SK-N-SH (cell line): ENCODE measurements at regions not wholly inside any gene's neighbourhood (a gene's known extent, or its start where the extent isn't known, plus 50 kb on each side); places are given as distances from the start of the nearest gene placed in this dataset.
"Not testable (repeated sequence)": the region's sequence is repeated elsewhere in the genome, so short reads cannot be mapped to it uniquely, and the experiment has no call there.

ENCODE experiments used
- CTCF ChIA-PET: fragments of 300-600, 350-600 bp; formaldehyde crosslinking; extraction: SDS; loops from one replicate; lab custom pipeline; 2021; lab: Yijun Ruan, JAX
- POLR2A ChIA-PET: fragments of 350-600 bp; sonication (Branson Sonifier 250); formaldehyde crosslinking; extraction: SDS; loops from one replicate; lab custom pipeline; 2020; ENCODE audit warnings: antibody characterized with exemption, inconsistent platforms; lab: Yijun Ruan, JAX
- DNase-seq: peaks from one replicate; pipeline ENCODE4 v3.0.0; 2012
- H2AFZ ChIP-seq: fragments of 200-600 bp; sonication (generic); 2 replicates; pipeline ENCODE4 v1.8.1; 2016; ENCODE audit warnings: antibody characterized with exemption, mild to moderate bottlenecking, low read depth
- H3F3A ChIP-seq: fragments of 200-600 bp; sonication (generic); replicated peaks from 2 replicates; pipeline ENCODE3; 2016; ENCODE audit warnings: antibody characterized with exemption, mild to moderate bottlenecking; ENCODE audit not compliant: insufficient read depth
- H3K27ac ChIP-seq, 2 experiments: fragments of 200-500 bp in 1 of 2; fragments of 200-600 bp in 1 of 2; sonication (Bioruptor generic) in 1 of 2; sonication (generic), shearing (Covaris generic) in 1 of 2; 2 replicates each; pipeline versions ENCODE4 v1.5.1 to v1.6.1; 2014 to 2016; ENCODE audit warnings: low read depth in 2 of 2, inconsistent platforms in 1 of 2, low read length in 1 of 2, mild to moderate bottlenecking in 1 of 2, mixed read lengths in 1 of 2
- H3K27me3 ChIP-seq: fragments of 200-600 bp; sonication (generic), shearing (Covaris generic); 2 replicates; pipeline ENCODE4 v1.6.1; 2016; ENCODE audit warnings: mixed run types; ENCODE audit not compliant: insufficient read depth
- H3K36me3 ChIP-seq, 2 experiments: fragments of 200-500 bp in 1 of 2; fragments of 200-600 bp in 1 of 2; sonication (Bioruptor generic) in 1 of 2; sonication (generic) in 1 of 2; replicated peaks in 1 of 2; 2 replicates each; pipeline versions ENCODE3 to v1.5.1; 2014 to 2016; ENCODE audit warnings: low read length in 1 of 2, mild to moderate bottlenecking in 1 of 2; ENCODE audit not compliant: insufficient read depth in 2 of 2, control insufficient read depth in 1 of 2
- H3K4me1 ChIP-seq, 2 experiments: fragments of 200-500 bp in 1 of 2; fragments of 200-600 bp in 1 of 2; sonication (Bioruptor generic) in 1 of 2; sonication (generic), shearing (Covaris generic) in 1 of 2; 2 replicates each; pipeline versions ENCODE4 v1.5.1 to v1.6.1; 2014 to 2016; ENCODE audit warnings: low read depth in 1 of 2, low read length in 1 of 2, mixed run types in 1 of 2; ENCODE audit not compliant: insufficient read depth in 2 of 2, control insufficient read depth in 1 of 2
- H3K4me2 ChIP-seq: fragments of 200-600 bp; sonication (generic), shearing (Covaris generic); 2 replicates; pipeline ENCODE4 v1.6.1; 2017; ENCODE audit warnings: mixed run types
- H3K4me3 ChIP-seq, 2 experiments: fragments of 200-500 bp in 1 of 2; fragments of 200-600 bp in 1 of 2; sonication (Bioruptor generic) in 1 of 2; sonication (generic), shearing (Covaris generic) in 1 of 2; 2 replicates each; pipeline versions ENCODE4 v1.5.1 to v1.8.1; 2014 to 2016; ENCODE audit warnings: low read depth in 2 of 2, inconsistent platforms in 1 of 2, low read length in 1 of 2, mild to moderate bottlenecking in 1 of 2, mixed read lengths in 1 of 2, moderate library complexity in 1 of 2
- H3K79me2 ChIP-seq: fragments of 200-600 bp; sonication (generic); 2 replicates; pipeline ENCODE4 v1.8.1; 2017; ENCODE audit warnings: mild to moderate bottlenecking; ENCODE audit not compliant: insufficient read depth
- H3K9ac ChIP-seq: fragments of 200-600 bp; sonication (generic); 2 replicates; pipeline ENCODE4 v1.6.1; 2017; ENCODE audit warnings: mixed run types
- H3K9me2 ChIP-seq: fragments of 200-600 bp; sonication (generic); 2 replicates; pipeline ENCODE4 v1.6.1; 2017; ENCODE audit warnings: mixed run types
- H3K9me3 ChIP-seq: fragments of 200-600 bp; sonication (generic); 2 replicates; pipeline ENCODE4 v1.6.1; 2017; ENCODE audit warnings: mixed run types, mild to moderate bottlenecking, moderate library complexity
- H4K20me1 ChIP-seq: fragments of 200-600 bp; sonication (generic); 2 replicates; pipeline ENCODE4 v1.6.1; 2017; ENCODE audit warnings: mild to moderate bottlenecking, mixed run types; ENCODE audit not compliant: insufficient read depth
- CHD2 ChIP-seq: fragments of 150-350 bp; IDR thresholded peaks from 2 replicates; pipeline ENCODE4 v1.6.1; 2018; ENCODE audit warnings: low read length; ENCODE audit not compliant: partially characterized antibody
- ELF1 ChIP-seq: IDR thresholded peaks from 2 replicates; pipeline ENCODE4 v1.4.0; 2012
- EZH2phosphoT487 ChIP-seq: fragments of 200-600 bp; sonication (generic); IDR thresholded peaks from 2 replicates; pipeline ENCODE4 v1.6.1; 2017; ENCODE audit warnings: low read depth, mixed run types, mild to moderate bottlenecking, antibody characterized with exemption, moderate library complexity, borderline replicate concordance
- FOXJ3 ChIP-seq: sonication (generic); formaldehyde crosslinking; IDR thresholded peaks from 2 replicates; pipeline ENCODE4 v1.5.1; 2020; ENCODE audit warnings: mild to moderate bottlenecking, missing genetic modification reagents
- GABPA ChIP-seq: IDR thresholded peaks from 2 replicates; pipeline ENCODE4 v1.4.0; 2012; ENCODE audit warnings: low read depth, mild to moderate bottlenecking
- GATA2 ChIP-seq: sonication (generic); formaldehyde crosslinking; IDR thresholded peaks from 2 replicates; pipeline ENCODE4 v1.5.0; 2020; ENCODE audit warnings: mild to moderate bottlenecking, missing genetic modification reagents
- JUND ChIP-seq: IDR thresholded peaks from 2 replicates; pipeline ENCODE4 v1.4.0; 2012
- MEF2A ChIP-seq: IDR thresholded peaks from 2 replicates; pipeline ENCODE4 v1.4.0; 2012; ENCODE audit warnings: low read depth, borderline replicate concordance
- MXI1 ChIP-seq: IDR thresholded peaks from 2 replicates; pipeline ENCODE4 v1.6.1; 2012; ENCODE audit warnings: mild to moderate bottlenecking, low read depth, low read length, improper control_type of control experiment
- NFIC ChIP-seq: IDR thresholded peaks from 2 replicates; pipeline ENCODE4 v1.4.0; 2012; ENCODE audit warnings: borderline replicate concordance
- NRF1 ChIP-seq: IDR thresholded peaks from 2 replicates; pipeline ENCODE4 v1.6.1; 2012; ENCODE audit warnings: low read depth, mild to moderate bottlenecking, low read length
- PBX3 ChIP-seq: IDR thresholded peaks from 2 replicates; pipeline ENCODE4; 2012
- RAD21 ChIP-seq: IDR thresholded peaks from 2 replicates; pipeline ENCODE4 v1.6.1; 2012; ENCODE audit warnings: mild to moderate bottlenecking, low read length
- RFX5 ChIP-seq: IDR thresholded peaks from 2 replicates; pipeline ENCODE4 v1.6.1; 2012; ENCODE audit warnings: mild to moderate bottlenecking, improper control_type of control experiment, low read length
- SIN3A ChIP-seq: IDR thresholded peaks from 2 replicates; pipeline ENCODE4 v1.6.1; 2012; ENCODE audit warnings: low read depth, mild to moderate bottlenecking, low read length, moderate library complexity, borderline replicate concordance
- TAF1 ChIP-seq: IDR thresholded peaks from 2 replicates; pipeline ENCODE4 v1.6.1; 2012; ENCODE audit warnings: low read depth, mild to moderate bottlenecking, low read length, moderate library complexity, borderline replicate concordance
- USF1 ChIP-seq: IDR thresholded peaks from 2 replicates; pipeline ENCODE4 v1.4.0; 2012; ENCODE audit warnings: low read depth, borderline replicate concordance
- USF2 ChIP-seq: fragments of 150-350 bp; IDR thresholded peaks from 2 replicates; pipeline ENCODE4 v1.6.1; 2017; ENCODE audit warnings: antibody characterized with exemption, low read length, low read depth, borderline replicate concordance
- YY1 ChIP-seq: IDR thresholded peaks from 2 replicates; pipeline ENCODE4 v1.4.0; 2012; ENCODE audit warnings: low read depth, mild to moderate bottlenecking
- WGBS: methylation state at CpG from one replicate; pipeline ENCODE4 v1.1.6; 2017; ENCODE audit warnings: low lambda C conversion rate; 5-methylcytosine and 5-hydroxymethylcytosine counted together

- no peak for TF ChIP-seq USF2
- TF ChIP-seq MXI1 = no peak
- TF ChIP-seq GATA2 (CRISPR knock-in tag) = no peak
- TF ChIP-seq PBX3 = no peak
- no peak for TF ChIP-seq YY1
- TF ChIP-seq SIN3A = no peak
- TF ChIP-seq JUND = no peak
- TF ChIP-seq CHD2 = no peak
- no peak for TF ChIP-seq ELF1
- no peak for TF ChIP-seq NFIC
- no peak for TF ChIP-seq NRF1
Measured at GRCh38 chr5:158234323-158235158, 375.6 kb upstream of the CLINT1 start (continued).

GRCh38 chr5:158233735-158234322, 374.9 kb upstream of the CLINT1 start:
- Histone ChIP-seq H3K9ac (no peak overlapping the region), H3K9me2 (no peaks in the 10 kb centered on the region), H3K9me3 (no peaks in the 10 kb centered on the region), H3K4me1 (no peaks in the 10 kb centered on the region), H2AFZ (no peak overlapping the region), H3K79me2 (no peaks in the 10 kb centered on the region), H3K27me3 (no peaks in the 10 kb centered on the region), H3K4me2 (no peak overlapping the region), H3K4me3 (no peak overlapping the region), H4K20me1 (no peaks in the 10 kb centered on the region), H3K27ac (no peak overlapping the region), H3K36me3 (no peaks in the 10 kb centered on the region), H3F3A (no peaks in the 10 kb centered on the region)
- WGBS = 24% methylated on average over 2 of the region's 2 CpGs
- CTCF ChIA-PET = no interaction called here
- no peak for DNase-seq
- TF ChIP-seq FOXJ3 (CRISPR knock-in tag) = no peak
- no peak for TF ChIP-seq CHD2
- TF ChIP-seq GATA2 (CRISPR knock-in tag) = no peak
- TF ChIP-seq EZH2phosphoT487 = no peak
- TF ChIP-seq MEF2A = no peak
- no peak for TF ChIP-seq SIN3A
- no peak for TF ChIP-seq PBX3
- TF ChIP-seq USF1 = no peak
- TF ChIP-seq TAF1 = no peak
- no peak for TF ChIP-seq RAD21
- TF ChIP-seq RFX5 = no peak
- TF ChIP-seq GABPA = no peak
- POLR2A ChIA-PET = no interaction called here

GRCh38 chr5:158227314-158227713, 368.4 kb upstream of the CLINT1 start:
- H3K9ac ChIP-seq, H3K79me2 ChIP-seq, H3K9me2 ChIP-seq, H4K20me1 ChIP-seq, H3K4me3 ChIP-seq, H3K36me3 ChIP-seq, H3K27ac ChIP-seq, DNase-seq, H3K4me2 ChIP-seq, H3K27me3 ChIP-seq, H3F3A ChIP-seq, H3K9me3 ChIP-seq, H3K4me1 ChIP-seq, POLR2A ChIA-PET, H2AFZ ChIP-seq: not testable (repeated sequence)
- CTCF ChIA-PET = interaction anchor here (0.9 kb wide), 1 partner anchor 484 kb away, joined by 3 read pairs; the partner anchor contains the start of gene LSM11
- 48% methylated on average over 4 of the region's 5 CpGs for WGBS
